Neural crest cell (in vitro differentiated cells): ENCODE measurements at regions not wholly inside any gene's neighbourhood (a gene's known extent, or its start where the extent isn't known, plus 50 kb on each side); places are given as distances from the start of the nearest gene placed in this dataset.

Experiments
- DNase-seq: peaks from one replicate; pipeline ENCODE4 v3.0.0; 2021; ENCODE audit warnings: low read depth, mixed read lengths, low spot score
- H3K27ac Mint-ChIP-seq: one replicate; pipeline ENCODE4 v1.8.0; 2021; ENCODE audit warnings: mild to moderate bottlenecking, mixed read lengths; ENCODE audit not compliant: unreplicated experiment
- H3K27me3 Mint-ChIP-seq: 2 replicates; pipeline ENCODE4 v1.8.0; 2021; ENCODE audit warnings: low read depth, mild to moderate bottlenecking, mixed read lengths
- H3K36me3 Mint-ChIP-seq: 2 replicates; pipeline ENCODE4 v1.8.0; 2021; ENCODE audit warnings: low read depth, mild to moderate bottlenecking, mixed read lengths
- H3K4me1 Mint-ChIP-seq: 2 replicates; pipeline ENCODE4 v1.8.0; 2021; ENCODE audit warnings: mixed read lengths
- H3K4me3 Mint-ChIP-seq: one replicate; pipeline ENCODE4 v1.8.0; 2021; ENCODE audit warnings: mild to moderate bottlenecking, mixed read lengths
- H3K9me3 Mint-ChIP-seq: 2 replicates; pipeline ENCODE4 v1.8.0; 2021; ENCODE audit warnings: mixed read lengths
- CTCF ChIP-seq: fragments of 200-600 bp; sonication (generic); conservative IDR thresholded peaks from 2 replicates; pipeline ENCODE4 v1.5.0; 2021; ENCODE audit warnings: antibody characterized with exemption, mild to moderate bottlenecking

GRCh38 chr1:101723415-101723814 is 273.3 kb downstream of the OLFM3 start:
- DNase-seq = no peak
- Mint-ChIP-seq H3K27ac (no peak overlapping the region), H3K27me3 (no peaks in the 10 kb centered on the region)

GRCh38 chr1:101728029-101728428 is 268.7 kb downstream of the OLFM3 start:
- Mint-ChIP-seq H3K27ac (no peak overlapping the region), H3K9me3 (no peaks in the 10 kb centered on the region), H3K4me1 (no peaks in the 10 kb centered on the region), H3K36me3 (no peaks in the 10 kb centered on the region), H3K27me3 (no peaks in the 10 kb centered on the region), H3K4me3 (no peak overlapping the region)
- DNase-seq = no peak
- TF ChIP-seq CTCF = no peak

More at GRCh38 chr1:101723415-101723814, 273.3 kb downstream of the OLFM3 start:
- TF ChIP-seq CTCF = no peak
- no peak overlapping the region for H3K4me3 Mint-ChIP-seq
- H3K4me1 Mint-ChIP-seq = no peaks in the 10 kb centered on the region
- H3K36me3 Mint-ChIP-seq = no peaks in the 10 kb centered on the region
- H3K9me3 Mint-ChIP-seq = no peaks in the 10 kb centered on the region

GRCh38 chr1:101730559-101730958 is 266.2 kb downstream of the OLFM3 start:
- Mint-ChIP-seq H3K27me3 (no peaks in the 10 kb centered on the region), H3K36me3 (no peaks in the 10 kb centered on the region), H3K27ac (no peak overlapping the region), H3K4me3 (no peak overlapping the region), H3K4me1 (no peaks in the 10 kb centered on the region), H3K9me3 (no peaks in the 10 kb centered on the region)
- TF ChIP-seq CTCF = no peak
- no peak for DNase-seq

- no peaks in the 10 kb centered on the region for H3K36me3 Mint-ChIP-seq
- DNase-seq = no peak
- no peaks in the 10 kb centered on the region for H3K27me3 Mint-ChIP-seq
- H3K27ac Mint-ChIP-seq = no peak overlapping the region
- H3K4me3 Mint-ChIP-seq = no peak overlapping the region
- H3K9me3 Mint-ChIP-seq = no peaks in the 10 kb centered on the region
- H3K4me1 Mint-ChIP-seq = no peaks in the 10 kb centered on the region
- no peak for TF ChIP-seq CTCF
Measured at GRCh38 chr1:101732261-101732660, 264.5 kb downstream of the OLFM3 start.

- Mint-ChIP-seq H3K4me1 (no peaks in the 10 kb centered on the region), H3K36me3 (no peaks in the 10 kb centered on the region), H3K4me3 (no peak overlapping the region), H3K9me3 (no peaks in the 10 kb centered on the region), H3K27ac (no peak overlapping the region), H3K27me3 (no peaks in the 10 kb centered on the region)
- TF ChIP-seq CTCF = no peak
- no peak for DNase-seq
Measured at GRCh38 chr1:101733340-101733739, 263.4 kb downstream of the OLFM3 start.

- Mint-ChIP-seq H3K9me3 (no peaks in the 10 kb centered on the region), H3K27me3 (no peaks in the 10 kb centered on the region), H3K4me3 (no peak overlapping the region), H3K4me1 (no peaks in the 10 kb centered on the region), H3K27ac (no peak overlapping the region), H3K36me3 (no peaks in the 10 kb centered on the region)
- TF ChIP-seq CTCF = no peak
- DNase-seq = no peak
Measured at GRCh38 chr1:101738475-101738874, 258.3 kb downstream of the OLFM3 start.
